Thymus (tissue), 11 donors: ENCODE measurements at regions not wholly inside any gene's neighbourhood (a gene's known extent, or its start where the extent isn't known, plus 50 kb on each side); places are given as distances from the start of the nearest gene placed in this dataset.

ENCODE experiments used
- DNase-seq, 9 donors: peaks; one replicate each; pipeline ENCODE4 v3.0.0-alpha.2; 2013; ENCODE audit warnings: low spot score in 9 of 9, low read depth in 6 of 9, missing footprints in 1 of 9
- H3K27ac ChIP-seq, 2 donors: one replicate each; pipeline ENCODE4 v1.5.1; 2013; ENCODE audit warnings: control low read depth in 1 of 2, low read depth in 1 of 2, low read length in 1 of 2, mild to moderate bottlenecking in 1 of 2, moderate library complexity in 1 of 2
- H3K27me3 ChIP-seq, 2 donors: one replicate each; pipeline ENCODE4 v1.5.1; 2013; ENCODE audit warnings: low read length in 1 of 2; ENCODE audit not compliant: control insufficient read depth in 2 of 2, insufficient read depth in 1 of 2
- H3K36me3 ChIP-seq, 2 donors: one replicate each; pipeline ENCODE4 v1.5.1; 2013; ENCODE audit warnings: low read length in 1 of 2, mild to moderate bottlenecking in 1 of 2, moderate library complexity in 1 of 2; ENCODE audit not compliant: control insufficient read depth in 2 of 2, insufficient read depth in 2 of 2
- H3K4me1 ChIP-seq, 2 donors: one replicate each; pipeline ENCODE4 v1.5.1; 2013; ENCODE audit warnings: low read length in 2 of 2; ENCODE audit not compliant: control insufficient read depth in 2 of 2, insufficient read depth in 2 of 2
- H3K4me3 ChIP-seq, 2 donors: one replicate each; pipeline ENCODE4 v1.5.1; 2013; ENCODE audit warnings: low read length in 2 of 2, control low read depth in 1 of 2, mild to moderate bottlenecking in 1 of 2
- H3K9me3 ChIP-seq, 2 donors: one replicate each; pipeline ENCODE4 v1.5.1; 2013; ENCODE audit warnings: low read length in 1 of 2, mild to moderate bottlenecking in 1 of 2; ENCODE audit not compliant: control insufficient read depth in 2 of 2, insufficient read depth in 1 of 2
- WGBS: extraction: QIAGEN DNeasy Blood & Tissue Kit; methylation state at CpG from one replicate; pipeline ENCODE4 v1.1.7; 2013; 5-methylcytosine and 5-hydroxymethylcytosine counted together
- donor health status: healthy.

DNA sequence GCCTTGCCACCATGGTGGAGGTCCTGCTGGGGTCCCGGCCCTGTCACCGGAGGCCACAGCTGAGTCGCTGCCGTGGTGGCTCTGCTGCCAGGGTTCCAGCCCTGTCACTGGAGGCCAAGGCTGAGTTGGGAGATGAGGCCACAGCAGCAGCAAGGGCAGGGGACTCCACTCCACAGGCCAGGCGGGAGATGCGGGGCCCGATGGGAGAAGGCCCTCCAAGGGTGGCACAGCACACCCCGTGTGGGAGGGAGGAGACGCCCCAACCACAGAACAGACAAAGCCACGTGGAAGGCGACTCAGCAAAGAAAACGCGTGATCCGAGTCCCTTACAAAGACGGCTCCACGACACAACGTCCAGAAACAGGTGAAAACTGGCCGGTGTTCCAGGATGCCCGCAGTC, 159.3 kb downstream of the BRD1 start:
- 62% methylated on average over 19 of the region's 19 CpGs for WGBS
- H3K4me1 ChIP-seq: peaks cover 2 to 11% of the 10 kb centered on the region in 2 donors
- no peak overlapping the region for H3K4me3 ChIP-seq
- DNase-seq: no peak
- no peak overlapping the region for H3K27ac ChIP-seq
- no peaks in the 10 kb centered on the region for H3K36me3 ChIP-seq
- H3K27me3 ChIP-seq: peaks cover 30 to 49% of the 10 kb centered on the region in 2 donors
- peaks cover 0 to 2% of the 10 kb centered on the region in 2 donors for H3K9me3 ChIP-seq

GRCh38 chr22:49667236-49667635, 160.4 kb downstream of the BRD1 start:
- peak in 2 of 9 donors; percentile 14 to 45 for DNase-seq
- Histone ChIP-seq H3K4me3 (no peak overlapping the region), H3K36me3 (no peaks in the 10 kb centered on the region), H3K9me3 (peaks cover 0 to 2% of the 10 kb centered on the region in 2 donors), H3K4me1 (peaks cover 2 to 11% of the 10 kb centered on the region in 2 donors), H3K27ac (peak overlapping the region in 1 of 2 donors; percentile 65), H3K27me3 (peaks cover 27 to 42% of the 10 kb centered on the region in 2 donors)
- WGBS: 15% methylated on average over 13 of the region's 13 CpGs

DNA sequence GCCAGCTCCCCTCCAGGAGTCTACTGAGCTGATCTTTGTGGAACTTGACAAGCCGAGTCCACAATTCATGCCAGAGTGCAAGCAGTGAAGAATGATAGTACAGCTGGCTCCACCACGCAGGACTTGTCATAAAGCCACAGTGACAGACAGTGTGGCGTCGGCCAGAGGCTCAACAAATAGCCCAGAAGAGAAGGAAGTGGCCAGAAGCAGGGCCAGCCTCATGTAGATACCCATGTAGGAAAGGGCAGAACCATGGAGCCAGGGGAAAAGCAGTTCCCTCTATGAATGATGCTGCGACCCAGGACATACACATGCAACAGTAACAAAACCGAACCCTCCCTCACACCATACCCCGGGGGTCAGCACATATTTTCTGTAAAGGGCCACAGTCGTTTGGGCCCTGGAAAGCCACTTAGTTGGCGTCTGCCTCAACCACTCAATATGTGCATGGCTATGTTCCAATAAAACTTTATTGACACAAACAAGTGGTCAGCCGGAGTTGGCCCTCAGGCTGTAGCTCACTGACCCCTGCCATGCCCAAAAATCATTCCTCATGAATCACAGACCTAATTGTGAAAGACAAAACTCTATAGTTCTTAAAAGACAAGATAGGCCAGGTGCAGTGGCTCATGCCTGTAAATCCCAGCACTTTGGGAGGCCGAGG, 161.4 kb downstream of the BRD1 start:
- WGBS: 93% methylated on average over 11 of the region's 11 CpGs
- Histone ChIP-seq H3K4me1 (peaks cover 2 to 15% of the 10 kb centered on the region in 2 donors), H3K27ac (no peak overlapping the region), H3K36me3 (no peaks in the 10 kb centered on the region), H3K27me3 (peaks cover 20 to 32% of the 10 kb centered on the region in 2 donors), H3K4me3 (no peak overlapping the region), H3K9me3 (peaks cover 0 to 2% of the 10 kb centered on the region in 2 donors)
- no peak for DNase-seq

GRCh38 chr22:49664891-49665290, 162.8 kb downstream of the BRD1 start:
- no peaks in the 10 kb centered on the region for H3K36me3 ChIP-seq
- WGBS: 92% methylated on average over 18 of the region's 18 CpGs
- no peak overlapping the region for H3K4me3 ChIP-seq
- peaks cover 8 to 23% of the 10 kb centered on the region in 2 donors for H3K27me3 ChIP-seq
- no peak for DNase-seq
- H3K9me3 ChIP-seq: peaks cover 0 to 2% of the 10 kb centered on the region in 2 donors
- H3K27ac ChIP-seq: no peak overlapping the region
- H3K4me1 ChIP-seq: peaks cover 2 to 16% of the 10 kb centered on the region in 2 donors

GRCh38 chr22:49664371-49664881, 163.2 kb downstream of the BRD1 start:
- H3K27me3 ChIP-seq: peaks cover 8 to 19% of the 10 kb centered on the region in 2 donors
- 93% methylated on average over 21 of the region's 21 CpGs for WGBS
- H3K4me3 ChIP-seq: no peak overlapping the region
- H3K9me3 ChIP-seq: peaks cover 0 to under 1% of the 10 kb centered on the region in 2 donors
- no peak for DNase-seq
- no peak overlapping the region for H3K27ac ChIP-seq
- H3K36me3 ChIP-seq: no peaks in the 10 kb centered on the region
- peaks cover 2 to 16% of the 10 kb centered on the region in 2 donors for H3K4me1 ChIP-seq

GRCh38 chr22:49663823-49664222, 163.8 kb downstream of the BRD1 start:
- Histone ChIP-seq H3K27ac (no peak overlapping the region), H3K4me1 (peaks cover 2 to 17% of the 10 kb centered on the region in 2 donors), H3K36me3 (no peaks in the 10 kb centered on the region), H3K9me3 (no peaks in the 10 kb centered on the region), H3K27me3 (peaks cover 5 to 13% of the 10 kb centered on the region in 2 donors), H3K4me3 (no peak overlapping the region)
- 89% methylated on average over 7 of the region's 7 CpGs for WGBS
- DNase-seq: no peak

- Histone ChIP-seq H3K9me3 (no peaks in the 10 kb centered on the region), H3K36me3 (no peaks in the 10 kb centered on the region), H3K4me1 (peaks cover 2 to 22% of the 10 kb centered on the region in 2 donors), H3K4me3 (no peak overlapping the region), H3K27me3 (peaks cover 2 to 7% of the 10 kb centered on the region in 2 donors), H3K27ac (no peak overlapping the region)
- DNase-seq: no peak
- 97% methylated on average over 17 of the region's 17 CpGs for WGBS
Observed at GRCh38 chr22:49663311-49663711, 164.4 kb downstream of the BRD1 start.

- no peak overlapping the region for H3K27ac ChIP-seq
- peaks cover 7 to 26% of the 10 kb centered on the region in 2 donors for H3K4me1 ChIP-seq
- no peaks in the 10 kb centered on the region for H3K36me3 ChIP-seq
- H3K4me3 ChIP-seq: no peak overlapping the region
- 87% methylated on average over 18 of the region's 18 CpGs for WGBS
- peaks cover 0 to 1% of the 10 kb centered on the region in 2 donors for H3K9me3 ChIP-seq
- H3K27me3 ChIP-seq: peaks cover 0 to 5% of the 10 kb centered on the region in 2 donors
- DNase-seq: no peak
Observed at GRCh38 chr22:49662681-49663080, 165.0 kb downstream of the BRD1 start.
